Prostate gland (tissue), 2 donors: ENCODE measurements at regions not wholly inside any gene's neighbourhood (a gene's known extent, or its start where the extent isn't known, plus 50 kb on each side); places are given as distances from the start of the nearest gene placed in this dataset.

Experiments
- DNase-seq: peaks from one replicate; pipeline ENCODE4 v3.0.0-alpha.2; 2019; ENCODE audit warnings: low spot score
- H3K27ac ChIP-seq, 2 donors: fragments of 200-600 bp; sonication (generic); 2 replicates each; pipeline ENCODE4 v1.5.1; 2017 to 2019
- H3K27me3 ChIP-seq: fragments of 200-600 bp; sonication (generic); replicated peaks from 2 replicates; pipeline ENCODE4 v1.5.1; 2019; ENCODE audit not compliant: insufficient read depth
- H3K36me3 ChIP-seq, 2 donors: fragments of 200-600 bp; sonication (generic); 1 replicate in 1 of 2; 2 replicates in 1 of 2; pipeline versions ENCODE4 v1.5.1 to v1.8.1; 2017 to 2019
- H3K4me1 ChIP-seq: fragments of 200-600 bp; sonication (generic); replicated peaks from 2 replicates; pipeline ENCODE4 v1.5.1; 2019
- H3K4me3 ChIP-seq, 2 donors: fragments of 200-600 bp; sonication (generic); 2 replicates each; pipeline ENCODE4 v1.5.1; 2017 to 2019
- H3K9me3 ChIP-seq: fragments of 200-600 bp; sonication (generic); 2 replicates; pipeline ENCODE4 v1.5.1; 2017
- POLR2A ChIP-seq: fragments of 450-650 bp; IDR thresholded peaks from one replicate; pipeline ENCODE4 v1.6.1; 2016; ENCODE audit warnings: antibody characterized with exemption, mild to moderate bottlenecking
- POLR2AphosphoS5 ChIP-seq: sonication (generic); formaldehyde crosslinking; IDR thresholded peaks from one replicate; pipeline ENCODE4 v1.6.1; 2017; ENCODE audit warnings: antibody characterized with exemption
- WGBS: methylation state at CpG from one replicate; pipeline ENCODE4 v1.1.5; 2018; 5-methylcytosine and 5-hydroxymethylcytosine counted together
- intact Hi-C: fragments of 100-400 bp; cut with DNase I; formaldehyde crosslinking; loops from one replicate; pipeline ENCODE4 v1.14.2; 2022
- TF ChIP-seq, protein P1 (sequence below), 4 experiments: fragments of 200-600 bp in 2 of 4; fragments of 450-650 bp in 2 of 4; sonication (generic) in 2 of 4; IDR thresholded peaks; 1 replicate in 3 of 4; 2 replicates in 1 of 4; pipeline ENCODE4 v1.5.1; 2016 to 2019; ENCODE audit warnings: antibody characterized with exemption in 4 of 4, mild to moderate bottlenecking in 2 of 4, moderate library complexity in 2 of 4

DNA sequence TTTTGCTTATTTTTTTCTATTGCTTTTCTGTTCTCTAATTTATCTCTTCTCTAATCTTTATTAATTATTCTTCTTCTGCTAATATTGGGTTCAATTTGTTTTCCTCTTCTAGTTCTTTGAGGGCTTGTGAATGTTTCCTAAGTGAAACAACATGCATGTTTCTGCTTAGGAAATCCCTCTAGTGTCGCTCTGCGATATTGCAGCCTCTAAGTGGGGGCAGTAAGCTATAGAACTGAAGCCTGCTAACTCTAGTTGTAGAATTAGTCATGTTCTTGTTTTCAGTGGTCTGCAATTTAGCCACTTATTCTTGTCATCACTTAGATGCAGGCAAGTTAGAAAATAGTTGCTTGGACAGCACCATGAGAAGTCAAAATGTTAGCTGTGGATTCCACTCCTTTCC is 222.6 kb downstream of the SPIN4 start:
- TF ChIP-seq POLR2AphosphoS5: no peak
- TF ChIP-seq POLR2A: no peak
- TF ChIP-seq, protein P1, sequence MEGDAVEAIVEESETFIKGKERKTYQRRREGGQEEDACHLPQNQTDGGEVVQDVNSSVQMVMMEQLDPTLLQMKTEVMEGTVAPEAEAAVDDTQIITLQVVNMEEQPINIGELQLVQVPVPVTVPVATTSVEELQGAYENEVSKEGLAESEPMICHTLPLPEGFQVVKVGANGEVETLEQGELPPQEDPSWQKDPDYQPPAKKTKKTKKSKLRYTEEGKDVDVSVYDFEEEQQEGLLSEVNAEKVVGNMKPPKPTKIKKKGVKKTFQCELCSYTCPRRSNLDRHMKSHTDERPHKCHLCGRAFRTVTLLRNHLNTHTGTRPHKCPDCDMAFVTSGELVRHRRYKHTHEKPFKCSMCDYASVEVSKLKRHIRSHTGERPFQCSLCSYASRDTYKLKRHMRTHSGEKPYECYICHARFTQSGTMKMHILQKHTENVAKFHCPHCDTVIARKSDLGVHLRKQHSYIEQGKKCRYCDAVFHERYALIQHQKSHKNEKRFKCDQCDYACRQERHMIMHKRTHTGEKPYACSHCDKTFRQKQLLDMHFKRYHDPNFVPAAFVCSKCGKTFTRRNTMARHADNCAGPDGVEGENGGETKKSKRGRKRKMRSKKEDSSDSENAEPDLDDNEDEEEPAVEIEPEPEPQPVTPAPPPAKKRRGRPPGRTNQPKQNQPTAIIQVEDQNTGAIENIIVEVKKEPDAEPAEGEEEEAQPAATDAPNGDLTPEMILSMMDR (IDR thresholded peaks at IDR 0.05): no peak
- no peaks in the 10 kb centered on the region for H3K4me1 ChIP-seq
- intact Hi-C loops: no loop called here
- H3K4me3 ChIP-seq: no peak overlapping the region
- DNase-seq: no peak
- H3K9me3 ChIP-seq: no peaks in the 10 kb centered on the region
- H3K27ac ChIP-seq: no peak overlapping the region
- no peaks in the 10 kb centered on the region for H3K36me3 ChIP-seq
- WGBS: 0% methylated on average over 2 of the region's 2 CpGs
- H3K27me3 ChIP-seq: no peaks in the 10 kb centered on the region

DNA sequence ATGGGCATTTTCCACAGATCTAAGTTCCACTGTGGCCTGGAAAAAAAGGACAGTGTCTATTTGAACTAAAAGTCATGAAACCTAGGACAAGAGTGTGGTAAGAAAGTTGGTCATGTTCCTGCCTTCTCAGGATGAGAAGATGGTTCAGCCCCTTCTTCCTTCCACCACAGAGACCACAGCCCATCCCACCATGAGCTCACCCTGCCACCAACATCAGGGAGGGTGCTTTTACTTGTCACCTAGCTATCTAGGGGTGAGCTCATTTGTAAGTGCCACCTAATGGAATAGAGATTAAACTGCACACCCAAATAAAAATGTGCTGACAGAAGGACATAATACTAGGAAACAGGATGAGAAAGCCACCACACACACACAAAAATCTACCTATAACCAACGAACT is 235.9 kb downstream of the SPIN4 start:
- no peaks in the 10 kb centered on the region for H3K36me3 ChIP-seq
- H3K9me3 ChIP-seq: no peaks in the 10 kb centered on the region
- intact Hi-C loops: no loop called here
- H3K27me3 ChIP-seq: no peaks in the 10 kb centered on the region
- H3K4me1 ChIP-seq: no peaks in the 10 kb centered on the region
- no peak overlapping the region for H3K4me3 ChIP-seq
- 12% methylated on average over 1 of the region's 1 CpG for WGBS
- DNase-seq: no peak
- TF ChIP-seq, protein P1 (IDR thresholded peaks at IDR 0.05): no peak
- TF ChIP-seq POLR2A (no peak), POLR2AphosphoS5 (no peak)
- no peak overlapping the region for H3K27ac ChIP-seq

DNA sequence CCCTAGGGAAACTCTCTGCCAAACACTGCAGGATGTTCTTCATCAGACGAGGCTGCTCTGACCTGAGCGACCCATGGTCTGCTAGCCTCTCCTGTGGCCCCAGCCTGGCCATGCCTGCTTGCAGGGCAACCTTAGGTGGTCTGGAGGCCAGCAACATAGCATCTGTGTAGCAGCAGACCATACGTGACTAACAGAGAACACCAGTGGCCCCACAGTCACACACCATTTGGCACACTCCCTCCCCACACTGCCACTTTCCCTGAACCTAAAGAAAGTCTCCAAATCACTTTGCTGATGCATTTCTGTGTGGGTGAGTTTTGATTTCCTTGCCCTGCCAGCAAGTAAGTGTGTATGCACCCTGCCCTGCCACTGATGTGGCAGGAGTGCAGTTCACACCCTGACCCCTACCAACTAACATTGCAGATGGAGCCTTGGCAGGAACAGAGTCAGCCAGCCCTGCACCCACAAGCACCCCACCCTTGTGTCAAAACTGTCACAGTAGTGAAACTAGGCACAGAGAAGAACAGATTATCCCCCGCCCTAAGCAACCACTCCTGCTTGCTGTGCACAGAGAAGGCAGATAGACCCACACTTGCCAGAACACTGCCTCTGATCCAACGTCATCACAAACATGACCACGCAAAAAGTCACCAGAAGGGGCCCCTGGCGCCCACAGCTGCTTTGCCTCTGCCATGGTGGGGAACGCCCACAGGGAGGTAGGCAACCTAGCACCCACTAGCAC is 249.1 kb downstream of the SPIN4 start:
- TF ChIP-seq POLR2AphosphoS5: no peak
- TF ChIP-seq POLR2A: no peak
- TF ChIP-seq, protein P1 (IDR thresholded peaks at IDR 0.05): no peak
- H3K4me1 ChIP-seq: no peaks in the 10 kb centered on the region
- H3K36me3 ChIP-seq: no peaks in the 10 kb centered on the region
- no peak for DNase-seq
- H3K9me3 ChIP-seq: no peaks in the 10 kb centered on the region
- intact Hi-C loops: no loop called here
- no peak overlapping the region for H3K4me3 ChIP-seq
- 79% methylated on average over 8 of the region's 8 CpGs for WGBS
- no peaks in the 10 kb centered on the region for H3K27me3 ChIP-seq
- H3K27ac ChIP-seq: no peak overlapping the region

- Histone ChIP-seq H3K36me3 (no peaks in the 10 kb centered on the region), H3K27me3 (no peaks in the 10 kb centered on the region), H3K27ac (no peak overlapping the region), H3K9me3 (no peaks in the 10 kb centered on the region), H3K4me3 (no peak overlapping the region), H3K4me1 (no peaks in the 10 kb centered on the region)
- intact Hi-C loops: no loop called here
- 39% methylated on average over 2 of the region's 2 CpGs for WGBS
- no peak for DNase-seq
- TF ChIP-seq POLR2A (no peak), POLR2AphosphoS5 (no peak)
- TF ChIP-seq, protein P1 (IDR thresholded peaks at IDR 0.05): no peak
These were observed 292.9 kb downstream of the SPIN4 start for GRCh38 chrX:63058204-63058603.

- Histone ChIP-seq H3K27me3 (no peaks in the 10 kb centered on the region), H3K4me1 (no peaks in the 10 kb centered on the region), H3K9me3 (no peaks in the 10 kb centered on the region), H3K27ac (no peak overlapping the region), H3K36me3 (no peaks in the 10 kb centered on the region), H3K4me3 (no peak overlapping the region)
- WGBS: no CpG with 5 or more reads among the region's 2 CpGs
- TF ChIP-seq POLR2AphosphoS5 (no peak), POLR2A (no peak)
- TF ChIP-seq, protein P1 (IDR thresholded peaks at IDR 0.05): no peak
- DNase-seq: no peak
- intact Hi-C loops: no loop called here
These were observed 300.9 kb downstream of the SPIN4 start for GRCh38 chrX:63050225-63050624.
